Activated naive CD8-positive, alpha-beta T cell treated with anti-CD3 and anti-CD28 coated beads for 36 hours (primary cell): ENCODE measurements at regions not wholly inside any gene's neighbourhood (a gene's known extent, or its start where the extent isn't known, plus 50 kb on each side); places are given as distances from the start of the nearest gene placed in this dataset.
"Not testable (repeated sequence)": the region's sequence is repeated elsewhere in the genome, so short reads cannot be mapped to it uniquely, and the experiment has no call there.

ENCODE experiments used
- DNase-seq: peaks from one replicate; pipeline ENCODE4 v3.0.0; 2021
- H3K27ac Mint-ChIP-seq: one replicate; pipeline ENCODE4 v1.8.0; 2022; ENCODE audit warnings: mild to moderate bottlenecking, moderate library complexity, mixed read lengths
- H3K27me3 Mint-ChIP-seq: one replicate; pipeline ENCODE4 v1.8.0; 2022; ENCODE audit warnings: mild to moderate bottlenecking, mixed read lengths
- H3K36me3 Mint-ChIP-seq: one replicate; pipeline ENCODE4 v1.8.0; 2021; ENCODE audit warnings: mild to moderate bottlenecking, mixed read lengths
- H3K4me1 Mint-ChIP-seq: one replicate; pipeline ENCODE4 v1.8.0; 2021; ENCODE audit warnings: mixed read lengths
- H3K4me3 Mint-ChIP-seq: one replicate; pipeline ENCODE4 v1.8.0; 2022; ENCODE audit warnings: mild to moderate bottlenecking, moderate library complexity, mixed read lengths
- H3K9me3 Mint-ChIP-seq: one replicate; pipeline ENCODE4 v1.8.0; 2022; ENCODE audit warnings: mixed read lengths

GRCh38 chr1:70608815-70609214, 197.7 kb downstream of the CTH start:
- peaks cover 4% of the 10 kb centered on the region for H3K27me3 Mint-ChIP-seq
- no peaks in the 10 kb centered on the region for H3K4me1 Mint-ChIP-seq
- no peaks in the 10 kb centered on the region for H3K36me3 Mint-ChIP-seq
- no peak overlapping the region for H3K27ac Mint-ChIP-seq
- no peak for DNase-seq
- H3K4me3 Mint-ChIP-seq: no peak overlapping the region
- peaks cover 4% of the 10 kb centered on the region for H3K9me3 Mint-ChIP-seq

GRCh38 chr1:70610164-70610563, 199.1 kb downstream of the CTH start:
- H3K27ac Mint-ChIP-seq, H3K9me3 Mint-ChIP-seq, H3K4me1 Mint-ChIP-seq, DNase-seq, H3K36me3 Mint-ChIP-seq, H3K27me3 Mint-ChIP-seq, H3K4me3 Mint-ChIP-seq: not testable (repeated sequence)

- DNase-seq: no peak
- no peaks in the 10 kb centered on the region for H3K4me1 Mint-ChIP-seq
These were observed 205.9 kb downstream of the CTH start for GRCh38 chr1:70616946-70617345.

GRCh38 chr1:70617728-70618127, 206.7 kb downstream of the CTH start:
- Mint-ChIP-seq H3K36me3 (no peaks in the 10 kb centered on the region), H3K27ac (no peak overlapping the region), H3K4me1 (no peaks in the 10 kb centered on the region), H3K27me3 (no peaks in the 10 kb centered on the region), H3K9me3 (peaks cover 10% of the 10 kb centered on the region), H3K4me3 (no peak overlapping the region)
- no peak for DNase-seq

More at GRCh38 chr1:70616946-70617345, 205.9 kb downstream of the CTH start:
- Mint-ChIP-seq H3K4me3 (no peak overlapping the region), H3K27me3 (no peaks in the 10 kb centered on the region), H3K9me3 (peaks cover 10% of the 10 kb centered on the region), H3K27ac (no peak overlapping the region), H3K36me3 (no peaks in the 10 kb centered on the region)

- no peak for DNase-seq
- no peaks in the 10 kb centered on the region for H3K36me3 Mint-ChIP-seq
- H3K27me3 Mint-ChIP-seq: no peaks in the 10 kb centered on the region
- H3K4me3 Mint-ChIP-seq: no peak overlapping the region
- no peak overlapping the region for H3K27ac Mint-ChIP-seq
- no peaks in the 10 kb centered on the region for H3K4me1 Mint-ChIP-seq
- peaks cover 5% of the 10 kb centered on the region for H3K9me3 Mint-ChIP-seq
These were observed 216.8 kb downstream of the CTH start for GRCh38 chr1:70627910-70628309.

DNA sequence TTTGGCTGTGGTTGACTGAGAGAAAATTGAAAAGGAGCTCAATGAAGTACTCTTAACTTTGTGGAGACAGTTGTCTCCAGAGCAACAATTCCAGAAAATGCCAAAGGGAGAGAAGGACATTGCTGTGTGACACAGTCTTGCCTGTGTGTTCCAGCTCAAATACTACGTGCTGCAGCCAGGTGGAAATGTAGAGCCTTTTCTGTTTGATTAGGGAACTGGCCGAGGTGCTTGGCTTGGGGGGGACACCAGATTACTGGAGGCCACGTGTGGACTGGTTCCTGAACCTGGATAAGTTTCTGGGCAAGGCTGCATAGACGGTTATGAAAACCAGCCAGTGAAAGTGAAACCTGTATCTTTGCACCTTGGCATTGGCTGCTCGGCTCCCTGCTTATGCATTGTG, 217.9 kb downstream of the CTH start:
- no peaks in the 10 kb centered on the region for H3K27me3 Mint-ChIP-seq
- peaks cover 5% of the 10 kb centered on the region for H3K9me3 Mint-ChIP-seq
- no peak overlapping the region for H3K4me3 Mint-ChIP-seq
- no peak overlapping the region for H3K27ac Mint-ChIP-seq
- no peaks in the 10 kb centered on the region for H3K4me1 Mint-ChIP-seq
- H3K36me3 Mint-ChIP-seq: no peaks in the 10 kb centered on the region
- no peak for DNase-seq

- Mint-ChIP-seq H3K27ac (no peak overlapping the region), H3K36me3 (no peaks in the 10 kb centered on the region), H3K4me1 (no peaks in the 10 kb centered on the region), H3K4me3 (no peak overlapping the region), H3K27me3 (no peaks in the 10 kb centered on the region), H3K9me3 (no peaks in the 10 kb centered on the region)
- no peak for DNase-seq
These were observed 221.9 kb downstream of the CTH start for GRCh38 chr1:70633004-70633403.

GRCh38 chr1:70635868-70636267, 224.8 kb downstream of the CTH start:
- Mint-ChIP-seq H3K36me3 (no peaks in the 10 kb centered on the region), H3K27ac (no peak overlapping the region), H3K4me1 (no peaks in the 10 kb centered on the region), H3K9me3 (no peaks in the 10 kb centered on the region), H3K27me3 (peaks cover 9% of the 10 kb centered on the region), H3K4me3 (no peak overlapping the region)
- no peak for DNase-seq

GRCh38 chr1:70641868-70642267, 230.8 kb downstream of the CTH start:
- peaks cover 9% of the 10 kb centered on the region for H3K27me3 Mint-ChIP-seq
- no peaks in the 10 kb centered on the region for H3K9me3 Mint-ChIP-seq
- H3K4me1 Mint-ChIP-seq: no peaks in the 10 kb centered on the region
- no peak for DNase-seq
- H3K27ac Mint-ChIP-seq: no peak overlapping the region
- no peaks in the 10 kb centered on the region for H3K36me3 Mint-ChIP-seq
- no peak overlapping the region for H3K4me3 Mint-ChIP-seq

GRCh38 chr1:70656361-70656760, 245.3 kb downstream of the CTH start:
- Mint-ChIP-seq H3K27me3 (peaks cover 3% of the 10 kb centered on the region), H3K4me3 (no peak overlapping the region), H3K4me1 (no peaks in the 10 kb centered on the region), H3K36me3 (no peaks in the 10 kb centered on the region), H3K27ac (no peak overlapping the region), H3K9me3 (no peaks in the 10 kb centered on the region)
- no peak for DNase-seq

GRCh38 chr1:70659891-70660290, 248.8 kb downstream of the CTH start:
- no peak for DNase-seq
- H3K4me1 Mint-ChIP-seq: no peaks in the 10 kb centered on the region
- H3K4me3 Mint-ChIP-seq: no peak overlapping the region
- peaks cover 3% of the 10 kb centered on the region for H3K27me3 Mint-ChIP-seq
- no peaks in the 10 kb centered on the region for H3K36me3 Mint-ChIP-seq
- no peak overlapping the region for H3K27ac Mint-ChIP-seq
- H3K9me3 Mint-ChIP-seq: no peaks in the 10 kb centered on the region

GRCh38 chr1:70666381-70667140, 255.5 kb downstream of the CTH start:
- no peak for DNase-seq
- no peak overlapping the region for H3K27ac Mint-ChIP-seq
- H3K36me3 Mint-ChIP-seq: no peaks in the 10 kb centered on the region
- H3K4me1 Mint-ChIP-seq: no peaks in the 10 kb centered on the region
- H3K4me3 Mint-ChIP-seq: no peak overlapping the region
- no peaks in the 10 kb centered on the region for H3K9me3 Mint-ChIP-seq
- peaks cover 6% of the 10 kb centered on the region for H3K27me3 Mint-ChIP-seq

DNA sequence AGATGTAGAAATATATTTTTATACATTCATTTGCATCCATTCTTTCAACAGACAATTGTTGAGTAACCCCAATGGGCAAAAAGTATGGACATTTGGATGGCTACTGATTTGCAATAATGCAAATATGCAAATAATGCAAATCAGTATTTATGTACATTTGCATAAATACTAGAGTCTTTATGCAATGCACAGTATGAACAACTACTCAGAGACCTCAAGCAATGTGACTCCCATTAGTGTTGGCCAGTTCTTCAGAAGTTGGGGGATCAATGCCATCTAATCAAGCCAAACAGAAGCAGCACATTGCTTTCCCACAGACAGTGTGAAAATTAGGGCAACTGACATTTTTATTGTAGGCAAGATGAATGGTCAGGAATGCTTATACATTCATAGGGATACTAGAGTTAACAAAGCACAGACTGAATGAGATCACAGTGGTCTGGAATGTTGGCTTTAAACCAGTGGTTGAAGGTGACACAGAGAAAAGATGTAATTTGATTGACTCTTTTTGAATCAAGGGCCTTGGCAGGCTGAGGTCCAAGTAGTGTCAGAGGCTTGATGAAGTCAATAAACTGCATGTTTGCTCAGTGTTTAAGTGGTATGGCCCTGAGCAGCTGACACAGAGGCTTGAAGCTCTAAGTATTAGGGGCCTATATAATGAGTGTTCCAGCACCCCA, 256.6 kb downstream of the CTH start:
- Mint-ChIP-seq H3K27ac (no peak overlapping the region), H3K4me1 (no peaks in the 10 kb centered on the region), H3K27me3 (peaks cover 6% of the 10 kb centered on the region), H3K9me3 (no peaks in the 10 kb centered on the region), H3K36me3 (no peaks in the 10 kb centered on the region), H3K4me3 (no peak overlapping the region)
- no peak for DNase-seq

GRCh38 chr1:70671006-70671405, 259.9 kb downstream of the CTH start:
- Mint-ChIP-seq H3K27ac (no peak overlapping the region), H3K36me3 (no peaks in the 10 kb centered on the region), H3K27me3 (peaks cover 11% of the 10 kb centered on the region), H3K9me3 (no peaks in the 10 kb centered on the region), H3K4me3 (no peak overlapping the region), H3K4me1 (peaks cover 9% of the 10 kb centered on the region)
- DNase-seq: no peak

GRCh38 chr1:70672442-70672888, 261.4 kb downstream of the CTH start:
- Mint-ChIP-seq H3K36me3 (no peaks in the 10 kb centered on the region), H3K9me3 (no peaks in the 10 kb centered on the region), H3K27me3 (peaks cover 14% of the 10 kb centered on the region), H3K4me1 (peaks cover 9% of the 10 kb centered on the region), H3K4me3 (no peak overlapping the region), H3K27ac (no peak overlapping the region)
- DNase-seq: no peak
